Psoas muscle (tissue), 7 donors: ENCODE measurements at regions not wholly inside any gene's neighbourhood (a gene's known extent, or its start where the extent isn't known, plus 50 kb on each side); places are given as distances from the start of the nearest gene placed in this dataset.

ENCODE experiments used
- ATAC-seq, 4 donors: fragments of 200-7000 bp; cut with Tn5 transposase; one replicate each; pipeline ENCODE4 v1.9.1; 2020; ENCODE audit warnings: moderate library complexity in 3 of 4, mild to moderate bottlenecking in 2 of 4
- DNase-seq, 2 donors: peaks; one replicate each; pipeline ENCODE4 v3.0.0-alpha.2; 2020
- H3K27ac ChIP-seq: fragments of 200-600 bp; one replicate; pipeline ENCODE4 v1.8.0; 2022
- H3K27me3 ChIP-seq, 3 donors: fragments of 200-600 bp in 1 of 3; one replicate each; pipeline versions ENCODE4 v1.6.1 to v1.8.0; 2013 to 2022; ENCODE audit warnings: low read length in 2 of 3, mild to moderate bottlenecking in 2 of 3, moderate library complexity in 1 of 3; ENCODE audit not compliant: insufficient read depth in 3 of 3
- H3K36me3 ChIP-seq, 2 donors: fragments of 200-600 bp in 1 of 2; one replicate each; pipeline versions ENCODE4 v1.6.1 to v1.8.0; 2013 to 2022; ENCODE audit warnings: low read depth in 1 of 2, mild to moderate bottlenecking in 1 of 2, moderate library complexity in 1 of 2; ENCODE audit not compliant: insufficient read depth in 1 of 2
- H3K4me1 ChIP-seq: fragments of 200-600 bp; one replicate; pipeline ENCODE4 v1.8.0; 2022
- H3K4me3 ChIP-seq: fragments of 200-600 bp; one replicate; pipeline ENCODE4 v1.8.0; 2022; ENCODE audit warnings: mild to moderate bottlenecking
- H3K9me3 ChIP-seq: fragments of 200-600 bp; one replicate; pipeline ENCODE4 v1.8.0; 2022
- WGBS, 3 donors: extraction: QIAGEN DNeasy Blood & Tissue Kit; methylation state at CpG; one replicate each; pipeline versions ENCODE4 v1.1.6 to v1.1.7; 2013; 5-methylcytosine and 5-hydroxymethylcytosine counted together
- intact Hi-C, 2 donors: fragments of 100-400 bp; cut with DNase I; formaldehyde crosslinking; loops; one replicate each; pipeline versions ENCODE4 v1.11.0 to v1.14.2; 2022
- TF ChIP-seq, protein P1 (sequence below): fragments of 200-600 bp; IDR thresholded peaks from one replicate; pipeline ENCODE4 v1.8.0; 2022; ENCODE audit warnings: antibody characterized with exemption
- donor health status: healthy with polysubstance abuse.
- donor health status: DM: no; HTN: no; CAD: no; lungs with moderate emphysema.
- donor health status: Bipolar disorder and iron deficiency.
- donor health status: healthy.
- donor health status: DM: yes; HTN: yes; CAD: no.
- donor health status: DM: no; HTN: no; CAD: no.
- donor health status: DM: yes; HTN: yes; CAD: no.

DNA sequence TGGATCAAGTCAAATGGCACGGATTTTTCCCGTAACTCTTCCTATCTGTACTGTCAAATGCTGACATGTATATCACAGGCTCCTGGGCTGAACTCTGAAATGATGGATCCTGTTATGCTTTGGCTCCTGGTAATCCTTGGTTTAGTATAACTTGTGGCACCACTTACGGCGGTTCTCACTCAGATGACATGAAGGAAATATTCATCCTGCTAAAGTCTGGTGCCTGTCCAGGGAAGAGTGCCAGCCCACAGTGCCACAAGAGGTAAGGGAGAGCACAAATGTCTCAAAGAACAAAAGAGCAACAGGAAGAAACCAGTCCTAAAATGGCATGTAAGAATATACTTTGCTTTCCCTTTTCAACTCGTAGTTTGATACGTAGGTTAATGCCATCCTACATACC is 93.1 kb upstream of the TAB2 start:
- Histone ChIP-seq H3K27ac (no peak overlapping the region), H3K36me3 (no peaks in the 10 kb centered on the region), H3K4me1 (peaks cover 8% of the 10 kb centered on the region), H3K27me3 (no peaks in the 10 kb centered on the region), H3K9me3 (no peaks in the 10 kb centered on the region), H3K4me3 (no peak overlapping the region)
- intact Hi-C loops, result no loop called here
- TF ChIP-seq, protein P1, sequence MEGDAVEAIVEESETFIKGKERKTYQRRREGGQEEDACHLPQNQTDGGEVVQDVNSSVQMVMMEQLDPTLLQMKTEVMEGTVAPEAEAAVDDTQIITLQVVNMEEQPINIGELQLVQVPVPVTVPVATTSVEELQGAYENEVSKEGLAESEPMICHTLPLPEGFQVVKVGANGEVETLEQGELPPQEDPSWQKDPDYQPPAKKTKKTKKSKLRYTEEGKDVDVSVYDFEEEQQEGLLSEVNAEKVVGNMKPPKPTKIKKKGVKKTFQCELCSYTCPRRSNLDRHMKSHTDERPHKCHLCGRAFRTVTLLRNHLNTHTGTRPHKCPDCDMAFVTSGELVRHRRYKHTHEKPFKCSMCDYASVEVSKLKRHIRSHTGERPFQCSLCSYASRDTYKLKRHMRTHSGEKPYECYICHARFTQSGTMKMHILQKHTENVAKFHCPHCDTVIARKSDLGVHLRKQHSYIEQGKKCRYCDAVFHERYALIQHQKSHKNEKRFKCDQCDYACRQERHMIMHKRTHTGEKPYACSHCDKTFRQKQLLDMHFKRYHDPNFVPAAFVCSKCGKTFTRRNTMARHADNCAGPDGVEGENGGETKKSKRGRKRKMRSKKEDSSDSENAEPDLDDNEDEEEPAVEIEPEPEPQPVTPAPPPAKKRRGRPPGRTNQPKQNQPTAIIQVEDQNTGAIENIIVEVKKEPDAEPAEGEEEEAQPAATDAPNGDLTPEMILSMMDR, result no peak
- 34 to 56% (median 47%) methylated on average over 6 of the region's 6 CpGs for WGBS, 3 donors
- DNase-seq, result no peak
- peak in 1 of 4 donors; percentile 46 for ATAC-seq

DNA sequence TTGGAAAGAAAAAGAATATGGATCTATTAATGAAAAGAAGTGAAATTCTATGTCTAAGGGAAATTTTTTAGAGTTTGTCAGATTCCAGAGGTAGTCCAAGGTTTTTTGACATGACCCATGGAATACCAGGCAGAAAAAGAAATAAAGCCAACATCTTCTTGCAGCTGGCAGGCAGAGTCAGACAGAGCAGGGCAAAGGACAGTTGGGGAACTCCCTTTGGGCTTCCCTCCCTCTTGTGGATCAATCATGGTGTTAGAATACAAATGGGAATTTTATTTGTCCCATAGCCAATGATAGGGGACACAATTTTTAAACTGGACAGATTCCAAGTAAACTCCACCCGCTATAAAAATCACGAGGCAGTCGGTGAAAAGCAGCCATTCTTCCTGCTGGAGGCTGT is 92.1 kb upstream of the TAB2 start:
- TF ChIP-seq, protein P1, result no peak
- WGBS, 3 donors, result 62 to 71% (median 69%) methylated on average over 3 of the region's 3 CpGs
- H3K4me3 ChIP-seq, result no peak overlapping the region
- no peak for DNase-seq
- peaks cover 8% of the 10 kb centered on the region for H3K4me1 ChIP-seq
- intact Hi-C loops, result no loop called here
- ATAC-seq, result no peak
- no peaks in the 10 kb centered on the region for H3K9me3 ChIP-seq
- no peak overlapping the region for H3K27ac ChIP-seq
- no peaks in the 10 kb centered on the region for H3K27me3 ChIP-seq
- H3K36me3 ChIP-seq, result no peaks in the 10 kb centered on the region

DNA sequence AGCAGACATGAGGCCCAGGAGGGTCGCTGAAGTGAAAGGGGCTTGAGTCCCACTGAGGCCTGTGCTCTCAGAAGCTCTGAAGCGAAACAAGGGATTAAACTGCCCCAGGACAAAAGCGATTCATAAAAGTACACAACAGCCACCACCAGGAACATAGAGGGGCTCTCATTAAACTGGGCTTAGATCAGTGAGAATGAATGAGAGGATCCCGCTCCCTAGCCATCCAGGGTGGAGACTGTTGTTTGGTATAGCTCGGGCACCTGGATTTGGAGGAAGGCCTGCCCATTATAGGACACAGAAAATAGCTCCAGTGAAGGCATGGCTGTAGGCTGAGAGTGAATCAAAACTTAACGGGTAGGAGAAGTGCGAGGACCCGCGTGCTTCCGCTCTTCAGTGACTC is 91.6 kb upstream of the TAB2 start:
- 95 to 96% (median 95%) methylated on average over 10 of the region's 10 CpGs for whole genome bisulfite sequencing, 3 donors
- H3K36me3 ChIP-seq, result no peaks in the 10 kb centered on the region
- H3K4me1 ChIP-seq, result peaks cover 8% of the 10 kb centered on the region
- intact Hi-C loops, result no loop called here
- no peak overlapping the region for H3K27ac ChIP-seq
- no peaks in the 10 kb centered on the region for H3K27me3 ChIP-seq
- H3K4me3 ChIP-seq, result no peak overlapping the region
- DNase-seq (no peak), ATAC-seq (no peak)
- TF ChIP-seq, protein P1, result no peak
- H3K9me3 ChIP-seq, result no peaks in the 10 kb centered on the region

DNA sequence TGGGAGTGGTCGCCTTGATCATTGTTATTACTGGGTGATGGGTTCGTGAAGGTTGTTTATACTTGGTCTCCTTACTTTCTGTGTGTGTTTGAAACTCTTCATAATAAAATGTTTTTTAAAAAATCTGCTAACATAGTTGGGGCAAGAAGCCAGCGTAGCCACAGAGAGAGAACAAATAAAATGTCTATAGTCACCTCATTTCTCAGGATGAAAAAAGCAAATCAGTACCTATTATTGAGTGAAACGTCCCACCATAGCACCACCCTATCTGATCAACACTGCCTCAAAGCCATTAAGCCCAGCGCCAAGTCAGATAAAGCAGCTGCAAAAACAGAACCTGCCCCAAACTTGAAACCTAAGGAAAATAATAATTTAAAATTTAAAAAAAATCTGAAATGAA is 89.7 kb upstream of the TAB2 start:
- DNase-seq, result no peak
- Histone ChIP-seq H3K4me3 (no peak overlapping the region), H3K36me3 (no peaks in the 10 kb centered on the region), H3K27me3 (no peaks in the 10 kb centered on the region), H3K9me3 (no peaks in the 10 kb centered on the region), H3K4me1 (peaks cover 8% of the 10 kb centered on the region), H3K27ac (no peak overlapping the region)
- no peak for ATAC-seq
- TF ChIP-seq, protein P1, result no peak
- intact Hi-C loops, result no loop called here
- WGBS, 3 donors, result 81 to 86% (median 82%) methylated on average over 5 of the region's 5 CpGs

DNA sequence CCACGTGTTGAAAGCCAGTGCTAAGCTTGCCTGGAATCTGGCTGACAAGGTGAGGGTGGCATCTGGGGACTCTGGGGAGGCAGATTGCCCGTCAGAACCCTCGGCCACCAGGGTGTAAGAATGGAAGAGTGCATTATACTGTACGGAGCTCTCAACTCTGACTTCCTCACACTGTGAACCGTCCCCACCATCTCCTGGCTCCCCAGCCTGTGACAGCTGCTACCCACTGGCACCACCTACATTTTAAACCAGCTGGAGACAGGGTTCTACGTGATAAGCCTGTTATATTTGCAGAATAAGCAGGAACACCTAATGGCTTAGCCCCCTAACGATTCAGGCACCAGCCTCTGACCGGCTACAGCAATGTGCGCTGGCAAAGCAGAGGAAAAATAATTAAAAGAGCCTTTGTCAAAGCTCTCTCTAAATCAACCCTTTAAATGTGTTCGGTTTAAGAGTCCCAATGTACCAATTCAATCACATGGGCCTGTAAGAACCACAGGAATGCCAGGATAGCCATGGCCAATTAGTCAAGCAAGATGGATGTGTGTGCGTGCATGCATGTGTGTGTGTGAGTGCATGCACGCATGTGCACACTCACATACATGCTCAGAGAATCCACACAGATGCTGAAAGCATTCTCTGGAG is 89.1 kb upstream of the TAB2 start:
- no peak overlapping the region for H3K27ac ChIP-seq
- H3K27me3 ChIP-seq, result no peaks in the 10 kb centered on the region
- ATAC-seq (no peak), DNase-seq (no peak)
- intact Hi-C loops, result no loop called here
- peaks cover 8% of the 10 kb centered on the region for H3K4me1 ChIP-seq
- H3K4me3 ChIP-seq, result no peak overlapping the region
- 37 to 59% (median 41%) methylated on average over 12 of the region's 12 CpGs for WGBS, 3 donors
- TF ChIP-seq, protein P1, result no peak
- H3K36me3 ChIP-seq, result no peaks in the 10 kb centered on the region
- no peaks in the 10 kb centered on the region for H3K9me3 ChIP-seq
